Caco-2 (cell line): ENCODE measurements at regions not wholly inside any gene's neighbourhood (a gene's known extent, or its start where the extent isn't known, plus 50 kb on each side); places are given as distances from the start of the nearest gene placed in this dataset.

Experiments
- BruUV-seq: library from RNA; stranded (reverse); fragments of 400-500 nt; replicated peaks from 2 replicates; lab custom pipeline; 2021; lab: Mats Ljungman, UMichigan
- CTCF ChIA-PET: fragments of 300-600 bp; sonication (Branson Sonifier 250); formaldehyde crosslinking; loops from one replicate; lab custom pipeline; 2022; ENCODE audit warnings: antibody characterized with exemption; lab: Charles Lee
- POLR2A ChIA-PET: fragments of 300-600 bp; sonication (Branson Sonifier 250); formaldehyde crosslinking; loops from one replicate; lab custom pipeline; 2022; ENCODE audit warnings: antibody characterized with exemption; lab: Charles Lee
- DNase-seq, 2 experiments: peaks; one replicate each; pipeline versions ENCODE4 v3.0.0 to v3.0.0-alpha.2; 2020 to 2022
- H3K27me3 ChIP-seq: replicated peaks from 2 replicates; pipeline ENCODE4 v1.6.0; 2011; ENCODE audit warnings: low read length; ENCODE audit not compliant: control insufficient read depth, insufficient read depth
- H3K36me3 ChIP-seq: 2 replicates; pipeline ENCODE4 v1.5.1; 2011; ENCODE audit warnings: low read length; ENCODE audit not compliant: control insufficient read depth, insufficient read depth
- H3K4me1 ChIP-seq: fragments of 250-450 bp; sonication (Bioruptor Pico); 2 replicates; pipeline ENCODE4 v1.5.1; 2020; ENCODE audit warnings: mild to moderate bottlenecking
- H3K4me3 ChIP-seq: 2 replicates; pipeline ENCODE4 v1.5.1; 2011; ENCODE audit warnings: low read depth, mild to moderate bottlenecking, control low read depth, low read length
- H3K9me3 ChIP-seq: fragments of 250-450 bp; sonication (Bioruptor Pico); 2 replicates; pipeline ENCODE4 v1.5.1; 2020; ENCODE audit warnings: mild to moderate bottlenecking, moderate library complexity
- H3K27ac Mint-ChIP-seq: one replicate; pipeline ENCODE4 v1.8.0; 2022; ENCODE audit warnings: mixed read lengths; ENCODE audit not compliant: unreplicated experiment
- H3K27me3 Mint-ChIP-seq: one replicate; pipeline ENCODE4 v1.8.0; 2022; ENCODE audit warnings: mixed read lengths; ENCODE audit not compliant: insufficient read depth, unreplicated experiment
- H3K36me3 Mint-ChIP-seq: one replicate; pipeline ENCODE4 v1.8.0; 2022; ENCODE audit warnings: mild to moderate bottlenecking, mixed read lengths; ENCODE audit not compliant: insufficient read depth, unreplicated experiment
- H3K4me1 Mint-ChIP-seq: one replicate; pipeline ENCODE4 v1.8.0; 2022; ENCODE audit warnings: low read depth, mixed read lengths; ENCODE audit not compliant: unreplicated experiment
- H3K4me3 Mint-ChIP-seq: one replicate; pipeline ENCODE4 v1.8.0; 2022; ENCODE audit warnings: mild to moderate bottlenecking, moderate library complexity, mixed read lengths; ENCODE audit not compliant: unreplicated experiment
- H3K9me3 Mint-ChIP-seq: one replicate; pipeline ENCODE4 v1.8.0; 2022; ENCODE audit warnings: mixed read lengths; ENCODE audit not compliant: unreplicated experiment
- intact Hi-C: fragments of 100-400 bp; cut with micrococcal nuclease; formaldehyde crosslinking; loops from one replicate; pipeline ENCODE4 v1.10.0; 2022; ENCODE audit not compliant: unreplicated experiment
- TF ChIP-seq, protein P1 (sequence below), 2 experiments: fragments of 200-600 bp in 1 of 2; IDR thresholded peaks; 1 replicate in 1 of 2; 2 replicates in 1 of 2; pipeline versions ENCODE4 v1.5.1 to v1.8.0; 2011 to 2022; ENCODE audit warnings: antibody characterized with exemption in 1 of 2, control low read depth in 1 of 2, inconsistent platforms in 1 of 2, low read depth in 1 of 2, low read length in 1 of 2, mild to moderate bottlenecking in 1 of 2, moderate library complexity in 1 of 2; ENCODE audit not compliant: insufficient read depth in 1 of 2, severe bottlenecking in 1 of 2, unreplicated experiment in 1 of 2

DNA sequence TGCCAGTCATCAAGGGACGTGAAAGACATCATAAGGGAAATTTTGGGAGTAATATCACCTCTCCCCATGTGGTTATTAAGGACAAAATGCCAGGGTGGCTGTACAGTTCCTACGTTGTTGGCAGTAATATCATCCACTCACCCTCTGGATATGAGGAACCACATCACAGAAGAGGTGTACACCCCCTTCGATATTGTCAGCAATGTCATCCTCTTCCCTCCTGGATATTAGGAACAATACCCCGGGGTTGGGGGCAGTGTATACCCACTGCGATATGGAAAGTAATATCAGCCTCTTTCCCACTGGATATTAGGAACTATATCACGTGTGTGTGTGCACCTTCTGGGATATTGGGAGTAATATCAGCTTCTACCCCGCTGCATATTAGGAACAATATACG is 1933.3 kb downstream of the SUCLG1 start:
- CTCF ChIA-PET = no interaction called here

DNA sequence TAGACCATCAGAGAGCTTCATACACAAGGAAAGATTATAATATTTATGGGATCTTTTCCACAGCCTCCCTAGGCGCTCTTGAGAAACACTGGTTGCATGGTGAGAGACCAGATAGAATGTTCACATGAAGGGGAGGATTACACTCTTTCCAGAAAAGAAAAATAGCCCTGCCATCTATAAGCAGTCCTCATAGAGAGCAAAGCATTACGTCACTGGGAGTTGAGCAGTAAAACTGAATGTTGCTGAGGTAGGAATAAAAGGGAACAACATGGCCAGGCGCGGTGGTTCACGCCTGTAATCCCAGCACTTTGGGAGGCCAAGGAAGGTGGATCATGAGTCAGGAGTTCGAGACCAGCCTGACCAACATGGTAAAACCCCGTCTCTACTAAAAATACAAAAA is 1934.3 kb downstream of the SUCLG1 start:
- POLR2A ChIA-PET = no interaction called here
- no peaks in the 10 kb centered on the region for H3K4me1 Mint-ChIP-seq
- intact Hi-C loops = no loop called here

More for the DNA sequence above, 1933.3 kb downstream of the SUCLG1 start:
- intact Hi-C loops = no loop called here
- H3K36me3 Mint-ChIP-seq = no peaks in the 10 kb centered on the region
- H3K4me1 ChIP-seq = no peaks in the 10 kb centered on the region
- no peaks in the 10 kb centered on the region for H3K27me3 ChIP-seq
- H3K36me3 ChIP-seq = no peaks in the 10 kb centered on the region
- H3K9me3 Mint-ChIP-seq = peaks cover 6% of the 10 kb centered on the region
- no peak overlapping the region for H3K4me3 ChIP-seq
- H3K4me1 Mint-ChIP-seq = no peaks in the 10 kb centered on the region
- H3K4me3 Mint-ChIP-seq = no peak overlapping the region
- H3K27ac Mint-ChIP-seq = no peak overlapping the region
- no TSS peak for BruUV-seq
- no peaks in the 10 kb centered on the region for H3K9me3 ChIP-seq
- DNase-seq = no peak
- TF ChIP-seq, protein P1, sequence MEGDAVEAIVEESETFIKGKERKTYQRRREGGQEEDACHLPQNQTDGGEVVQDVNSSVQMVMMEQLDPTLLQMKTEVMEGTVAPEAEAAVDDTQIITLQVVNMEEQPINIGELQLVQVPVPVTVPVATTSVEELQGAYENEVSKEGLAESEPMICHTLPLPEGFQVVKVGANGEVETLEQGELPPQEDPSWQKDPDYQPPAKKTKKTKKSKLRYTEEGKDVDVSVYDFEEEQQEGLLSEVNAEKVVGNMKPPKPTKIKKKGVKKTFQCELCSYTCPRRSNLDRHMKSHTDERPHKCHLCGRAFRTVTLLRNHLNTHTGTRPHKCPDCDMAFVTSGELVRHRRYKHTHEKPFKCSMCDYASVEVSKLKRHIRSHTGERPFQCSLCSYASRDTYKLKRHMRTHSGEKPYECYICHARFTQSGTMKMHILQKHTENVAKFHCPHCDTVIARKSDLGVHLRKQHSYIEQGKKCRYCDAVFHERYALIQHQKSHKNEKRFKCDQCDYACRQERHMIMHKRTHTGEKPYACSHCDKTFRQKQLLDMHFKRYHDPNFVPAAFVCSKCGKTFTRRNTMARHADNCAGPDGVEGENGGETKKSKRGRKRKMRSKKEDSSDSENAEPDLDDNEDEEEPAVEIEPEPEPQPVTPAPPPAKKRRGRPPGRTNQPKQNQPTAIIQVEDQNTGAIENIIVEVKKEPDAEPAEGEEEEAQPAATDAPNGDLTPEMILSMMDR (IDR thresholded peaks at IDR 0.05; ENCODE audit: insufficient read depth in 1 of 2, low read depth in 1 of 2, low read length in 1 of 2, severe bottlenecking in 1 of 2, unreplicated experiment in 1 of 2) = no peak
- H3K27me3 Mint-ChIP-seq = no peaks in the 10 kb centered on the region
- POLR2A ChIA-PET = no interaction called here

DNA sequence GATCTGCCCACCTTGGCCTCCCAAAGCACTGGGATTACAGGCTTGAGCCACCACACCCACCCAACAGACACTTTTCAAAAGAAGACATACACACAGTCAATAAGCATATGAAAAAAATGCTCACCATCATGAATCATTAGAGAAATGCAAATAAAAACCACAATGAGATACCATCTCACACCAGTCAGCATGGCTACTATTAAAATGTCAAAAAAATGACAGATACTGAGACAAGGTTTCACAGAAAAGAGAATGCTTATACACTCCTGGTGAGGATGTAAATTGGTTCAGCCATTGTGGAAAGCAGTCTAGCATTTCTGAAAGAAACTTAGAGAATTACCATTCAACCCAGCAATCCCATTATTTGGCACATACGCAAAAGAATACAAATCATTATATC is 1947.2 kb downstream of the SUCLG1 start:
- no TSS peak for BruUV-seq
- Mint-ChIP-seq H3K27me3 (no peaks in the 10 kb centered on the region), H3K27ac (no peak overlapping the region), H3K9me3 (no peaks in the 10 kb centered on the region), H3K4me1 (no peaks in the 10 kb centered on the region), H3K36me3 (no peaks in the 10 kb centered on the region), H3K4me3 (no peak overlapping the region)
- ChIA-PET CTCF (no interaction called here), POLR2A (no interaction called here)
- Histone ChIP-seq H3K36me3 (no peaks in the 10 kb centered on the region), H3K9me3 (no peaks in the 10 kb centered on the region), H3K4me3 (no peak overlapping the region), H3K27me3 (no peaks in the 10 kb centered on the region), H3K4me1 (no peaks in the 10 kb centered on the region)
- intact Hi-C loops = no loop called here
- DNase-seq = no peak
- TF ChIP-seq, protein P1 (IDR thresholded peaks at IDR 0.05; ENCODE audit: insufficient read depth in 1 of 2, low read depth in 1 of 2, low read length in 1 of 2, severe bottlenecking in 1 of 2, unreplicated experiment in 1 of 2) = no peak

More for the DNA sequence above, 1934.3 kb downstream of the SUCLG1 start:
- Histone ChIP-seq H3K4me3 (no peak overlapping the region), H3K27me3 (no peaks in the 10 kb centered on the region), H3K9me3 (no peaks in the 10 kb centered on the region), H3K36me3 (no peaks in the 10 kb centered on the region), H3K4me1 (no peaks in the 10 kb centered on the region)
- CTCF ChIA-PET = no interaction called here
- no peak for DNase-seq
- TF ChIP-seq, protein P1 (IDR thresholded peaks at IDR 0.05; ENCODE audit: insufficient read depth in 1 of 2, low read depth in 1 of 2, low read length in 1 of 2, severe bottlenecking in 1 of 2, unreplicated experiment in 1 of 2) = no peak
- BruUV-seq = no TSS peak
- H3K9me3 Mint-ChIP-seq = peaks cover 6% of the 10 kb centered on the region
- H3K27me3 Mint-ChIP-seq = no peaks in the 10 kb centered on the region
- no peak overlapping the region for H3K27ac Mint-ChIP-seq
- no peaks in the 10 kb centered on the region for H3K36me3 Mint-ChIP-seq
- H3K4me3 Mint-ChIP-seq = no peak overlapping the region
